ENCODE measurements at regions not wholly inside any gene's neighbourhood (a gene's known extent, or its start where the extent isn't known, plus 50 kb on each side); places are given as distances from the start of the nearest gene placed in this dataset.
"Not testable (repeated sequence)": the region's sequence is repeated elsewhere in the genome, so short reads cannot be mapped to it uniquely, and the experiment has no call there.

GRCh38 chr5:62886603-62887315, 308.1 kb downstream of the LRRC70 start:
- DNase-seq: peak; percentile 75

GRCh38 chr5:62837330-62837729, 258.7 kb downstream of the LRRC70 start:
- not testable (repeated sequence) for DNase-seq

- no peak for DNase-seq
These were observed 251.0 kb downstream of the LRRC70 start for GRCh38 chr5:62829604-62829986.

GRCh38 chr5:62828742-62829603, 250.4 kb downstream of the LRRC70 start:
- no peak for DNase-seq

DNA sequence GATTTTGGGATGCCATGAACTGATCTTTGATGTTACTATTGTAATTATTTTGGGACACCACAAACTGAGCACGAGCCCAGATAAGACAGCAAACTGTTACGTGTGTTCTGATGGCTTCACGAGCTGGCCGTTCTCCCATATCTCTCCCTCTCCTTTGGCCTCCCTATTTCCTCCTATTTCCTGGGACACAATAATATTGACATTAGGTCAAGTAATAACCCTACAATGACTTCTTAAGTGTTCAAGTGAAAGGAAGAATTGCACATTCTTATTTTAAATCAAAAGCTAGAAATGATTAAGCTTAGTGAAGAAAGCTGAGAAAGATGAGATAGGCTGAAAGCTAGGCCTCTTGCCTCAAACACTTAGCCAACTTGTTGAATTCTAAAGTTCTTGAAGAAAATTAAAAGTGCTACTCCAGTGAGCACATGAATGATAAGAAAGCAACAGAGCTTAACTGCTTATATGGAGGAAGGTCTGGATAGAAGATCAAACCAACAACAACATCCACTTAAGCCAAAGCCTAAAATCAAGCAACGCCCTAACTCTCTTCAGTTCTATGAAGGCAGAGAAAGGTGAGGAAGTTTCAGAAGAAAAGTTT, 247.1 kb downstream of the LRRC70 start:
- no peak for DNase-seq

GRCh38 chr5:62824936-62825335, 246.3 kb downstream of the LRRC70 start:
- DNase-seq: no peak

- DNase-seq: not testable (repeated sequence)
These were observed 238.4 kb downstream of the LRRC70 start for GRCh38 chr5:62817043-62817442.

DNA sequence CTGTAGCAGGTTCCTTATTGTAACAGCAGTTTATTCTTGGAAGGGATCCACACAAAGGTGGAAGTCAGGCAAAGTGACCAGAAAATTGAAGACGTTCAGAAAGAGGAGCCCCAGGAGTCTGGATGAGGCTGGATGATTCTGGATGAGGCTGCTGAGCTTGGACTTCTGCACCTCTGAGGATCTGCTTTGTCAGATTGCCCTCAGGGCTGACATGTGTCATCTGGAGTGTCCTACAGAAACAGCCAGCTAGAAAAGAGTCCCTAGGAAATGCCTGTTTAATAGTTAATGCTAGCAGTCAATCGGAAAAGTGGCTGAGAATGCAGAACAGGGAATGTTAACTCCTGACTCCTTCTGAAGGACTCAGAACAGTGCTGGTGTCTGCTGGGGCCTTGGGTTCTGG, 236.4 kb downstream of the LRRC70 start:
- DNase-seq: no peak

DNA sequence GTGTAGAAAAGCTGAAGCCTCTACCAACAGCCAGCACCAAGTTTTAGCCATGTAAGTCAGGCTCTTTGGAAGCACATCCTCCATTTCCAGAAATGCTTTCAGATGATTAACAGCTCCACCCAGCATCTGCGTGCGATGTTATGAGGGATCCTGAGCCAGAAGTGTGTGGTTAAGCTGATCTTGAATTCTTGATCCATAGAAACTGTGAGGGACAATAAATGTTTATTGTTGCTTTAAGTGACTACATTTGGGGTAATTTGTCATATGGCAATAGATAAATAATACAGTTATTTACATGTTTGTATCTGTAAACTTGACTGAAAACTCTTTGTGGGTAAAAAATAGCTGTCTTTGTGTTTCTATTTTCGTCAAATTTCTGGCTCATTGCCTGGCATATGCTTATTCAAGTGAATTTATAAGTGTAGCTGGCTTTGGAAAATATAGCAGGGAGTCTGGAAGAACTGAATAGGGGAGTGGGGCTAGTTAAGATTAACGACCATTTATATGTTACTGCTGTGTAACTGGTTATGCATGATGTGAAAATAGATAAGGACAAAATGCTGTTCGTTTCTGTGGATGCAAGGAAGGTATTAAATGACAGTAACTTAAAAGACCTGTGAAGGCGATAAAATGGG, 234.1 kb downstream of the LRRC70 start:
- DNase-seq: no peak

DNA sequence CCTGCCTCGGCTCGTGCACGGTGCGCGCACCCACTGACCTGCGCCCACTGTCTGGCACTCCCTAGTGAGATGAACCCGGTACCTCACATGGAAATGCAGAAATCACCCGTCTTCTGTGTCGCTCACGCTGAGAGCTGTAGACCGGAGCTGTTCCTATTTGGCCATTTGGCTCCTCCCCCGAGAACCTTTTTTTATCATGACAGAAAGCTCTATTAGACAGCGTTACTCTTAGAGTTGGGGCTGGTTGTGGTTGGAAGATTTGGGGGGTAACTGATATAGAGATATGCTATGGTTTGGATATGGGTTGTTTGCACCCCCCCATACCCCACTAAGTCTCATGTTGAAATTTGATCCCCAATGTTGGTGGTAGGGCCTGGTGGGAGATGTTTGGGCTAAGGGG, 226.2 kb downstream of the LRRC70 start:
- not testable (repeated sequence) for DNase-seq

DNA sequence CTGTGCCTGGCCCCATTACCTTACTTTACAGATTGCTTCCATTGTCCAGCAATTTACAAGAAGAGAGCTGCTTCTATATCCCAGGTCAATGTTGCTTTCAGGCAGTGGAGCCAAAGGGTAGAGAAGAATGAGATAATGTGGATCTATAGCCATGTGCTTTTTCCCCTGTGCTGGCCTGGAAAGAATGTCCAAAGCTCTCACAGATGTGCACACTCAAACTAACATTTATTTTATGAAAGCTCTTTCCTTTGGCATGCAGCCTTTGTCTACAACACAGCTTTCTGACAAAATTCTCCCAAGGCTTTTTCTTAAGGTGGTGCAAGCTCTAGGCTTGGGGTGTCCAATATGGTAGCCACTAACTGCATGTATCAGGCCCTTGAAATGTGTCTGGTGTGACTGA, 217.3 kb downstream of the LRRC70 start:
- no peak for DNase-seq

- no peak for DNase-seq
These were observed 215.8 kb downstream of the LRRC70 start for GRCh38 chr5:62794456-62794855.

DNA sequence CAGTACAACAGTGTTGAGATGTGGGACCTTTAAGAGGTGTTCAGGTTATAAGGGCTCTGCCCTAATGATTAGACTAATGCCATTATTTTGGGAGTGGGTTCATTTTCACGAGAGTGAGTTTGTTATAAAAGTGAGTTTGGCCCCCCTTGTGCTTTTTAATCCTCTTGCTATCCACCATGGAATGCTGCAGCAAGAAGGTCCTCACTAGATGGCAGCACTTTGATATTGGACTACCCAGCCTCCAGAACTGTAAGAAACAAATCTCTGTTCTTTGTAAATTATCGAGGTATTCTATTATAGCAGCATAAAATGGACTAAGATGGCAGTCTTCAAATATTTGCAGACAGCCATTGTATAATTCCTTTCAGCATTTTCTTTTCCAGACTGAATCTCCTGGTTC, 212.4 kb downstream of the LRRC70 start:
- DNase-seq: no peak

DNA sequence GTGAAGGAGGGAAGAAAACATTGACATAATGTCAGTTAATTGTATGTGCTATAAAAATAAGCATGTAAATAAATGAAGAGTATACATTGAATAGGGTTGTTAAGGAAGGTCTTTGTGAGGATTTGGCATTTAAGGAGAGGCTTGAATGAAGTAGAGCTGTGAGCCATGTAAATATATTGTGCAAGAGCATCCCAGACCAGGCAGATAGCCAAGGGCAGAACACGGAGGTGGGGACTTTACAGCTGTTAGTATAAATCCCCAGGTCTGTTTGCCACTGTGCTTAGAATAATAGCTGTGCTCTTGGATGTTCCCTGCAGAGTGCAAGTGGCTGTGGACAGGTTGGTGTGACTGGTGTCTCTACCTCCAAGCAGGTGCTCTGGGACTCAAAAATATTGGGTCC, 211.7 kb downstream of the LRRC70 start:
- no peak for DNase-seq

GRCh38 chr5:62786099-62786498, 207.5 kb downstream of the LRRC70 start:
- no peak for DNase-seq

GRCh38 chr5:62785588-62785987, 207.0 kb downstream of the LRRC70 start:
- no peak for DNase-seq

GRCh38 chr5:62783374-62784057, 204.9 kb downstream of the LRRC70 start:
- no peak for DNase-seq

- no peak for DNase-seq
These were observed 202.3 kb downstream of the LRRC70 start for GRCh38 chr5:62780888-62781287.

DNA sequence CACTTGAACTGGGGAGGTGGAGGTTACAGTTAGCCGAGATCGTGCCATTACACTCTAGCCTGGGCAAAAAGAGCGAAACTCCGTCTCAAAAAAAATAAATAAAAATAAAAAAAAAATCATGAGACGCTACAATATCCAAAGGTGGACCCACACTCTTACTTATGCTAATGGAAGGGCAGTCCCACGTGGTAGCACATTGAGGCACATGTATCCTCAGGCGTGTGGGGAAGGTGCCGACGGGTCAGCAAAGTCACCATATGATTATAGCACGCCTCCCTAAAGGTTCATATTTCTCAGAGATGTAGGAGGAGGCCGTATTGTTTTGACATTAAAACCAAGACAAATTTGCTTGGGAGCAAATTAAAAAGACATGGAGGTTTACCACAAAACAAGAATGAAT, 201.6 kb downstream of the LRRC70 start:
- no peak for DNase-seq

GRCh38 chr5:62779010-62779422, 200.4 kb downstream of the LRRC70 start:
- DNase-seq: peak; percentile 58

DNA sequence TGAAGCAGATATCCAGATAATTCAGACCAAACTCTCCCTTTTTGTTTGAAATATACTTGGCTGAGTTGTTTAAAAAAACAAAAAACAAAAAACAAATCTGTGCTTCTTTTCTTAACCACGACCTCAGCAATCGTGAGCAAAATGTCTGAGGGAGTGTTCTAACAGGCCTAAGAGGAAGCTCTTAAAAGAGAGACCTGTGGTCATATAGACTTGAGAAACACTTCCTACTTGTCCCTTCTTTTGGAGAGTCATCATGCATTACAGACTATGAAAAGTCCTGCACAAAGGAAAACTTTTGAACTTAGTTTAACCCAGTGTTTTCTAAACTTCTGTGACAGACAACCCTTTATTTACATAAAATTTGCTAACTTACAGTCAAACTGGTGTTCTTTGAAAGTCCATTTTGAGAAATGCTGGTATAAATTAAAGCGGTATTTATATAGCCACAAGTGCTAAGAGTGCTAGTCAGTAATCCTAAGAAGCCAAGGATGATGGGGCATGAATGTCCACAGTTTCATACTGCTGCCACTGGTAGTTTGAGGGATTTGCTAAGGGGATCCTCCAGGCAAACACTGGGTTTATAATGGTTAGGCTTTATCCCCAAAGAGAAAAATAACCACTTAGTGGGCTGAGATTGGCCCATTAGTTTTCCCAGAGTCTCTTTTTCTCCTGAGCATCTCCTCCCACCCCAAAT, 199.8 kb downstream of the LRRC70 start:
- DNase-seq: no peak
